Trophoblast cell (in vitro differentiated cells and primary cell): ENCODE measurements at regions not wholly inside any gene's neighbourhood (a gene's known extent, or its start where the extent isn't known, plus 50 kb on each side); places are given as distances from the start of the nearest gene placed in this dataset.

Experiments used
- DNase-seq, 2 donors: peaks; one replicate each; pipeline ENCODE4 v3.0.0-alpha.2; 2016
- H2AFZ ChIP-seq: 2 replicates; pipeline ENCODE4 v1.6.1; 2013; ENCODE audit warnings: low read length, moderate library complexity, mild to moderate bottlenecking; ENCODE audit not compliant: insufficient read depth, poor library complexity
- H2AK5ac ChIP-seq: 2 replicates; pipeline ENCODE4 v1.6.1; 2013; ENCODE audit warnings: mild to moderate bottlenecking, low read length
- H2BK120ac ChIP-seq: 2 replicates; pipeline ENCODE4 v1.6.1; 2013; ENCODE audit warnings: low read length, mild to moderate bottlenecking, moderate library complexity; ENCODE audit not compliant: insufficient read depth, poor library complexity
- H2BK12ac ChIP-seq: 2 replicates; pipeline ENCODE4 v1.6.1; 2013; ENCODE audit warnings: mild to moderate bottlenecking, low read length, moderate library complexity
- H2BK5ac ChIP-seq: 2 replicates; pipeline ENCODE4 v1.6.1; 2013; ENCODE audit warnings: low read length, low read depth, moderate library complexity, mild to moderate bottlenecking; ENCODE audit not compliant: poor library complexity
- H3K14ac ChIP-seq: 2 replicates; pipeline ENCODE4 v1.6.1; 2013; ENCODE audit warnings: mild to moderate bottlenecking, low read length
- H3K18ac ChIP-seq: 2 replicates; pipeline ENCODE4 v1.6.1; 2013; ENCODE audit warnings: mild to moderate bottlenecking, low read length
- H3K23ac ChIP-seq: 2 replicates; pipeline ENCODE4 v1.6.1; 2013; ENCODE audit warnings: low read length
- H3K27ac ChIP-seq: 2 replicates; pipeline ENCODE4 v1.5.1; 2013; ENCODE audit warnings: low read depth, mild to moderate bottlenecking, inconsistent platforms, low read length, moderate library complexity
- H3K27me3 ChIP-seq: 2 replicates; pipeline ENCODE4 v1.6.1; 2013; ENCODE audit warnings: inconsistent platforms, mild to moderate bottlenecking, low read length, moderate library complexity; ENCODE audit not compliant: insufficient read depth
- H3K36me3 ChIP-seq, 2 experiments: 1 replicate in 1 of 2; 2 replicates in 1 of 2; pipeline ENCODE4 v1.6.1; 2013; ENCODE audit warnings: low read length in 2 of 2, mild to moderate bottlenecking in 2 of 2, moderate library complexity in 1 of 2; ENCODE audit not compliant: insufficient read depth in 2 of 2, control insufficient read depth in 1 of 2
- H3K4ac ChIP-seq: 2 replicates; pipeline ENCODE4 v1.6.1; 2013; ENCODE audit warnings: low read depth, mild to moderate bottlenecking, low read length, moderate library complexity
- H3K4me1 ChIP-seq, 2 experiments: 1 replicate in 1 of 2; 2 replicates in 1 of 2; pipeline ENCODE4 v1.6.1; 2013; ENCODE audit warnings: low read length in 2 of 2, mild to moderate bottlenecking in 2 of 2, moderate library complexity in 1 of 2; ENCODE audit not compliant: insufficient read depth in 2 of 2, control insufficient read depth in 1 of 2
- H3K4me2 ChIP-seq: 2 replicates; pipeline ENCODE4 v1.6.1; 2013; ENCODE audit warnings: inconsistent platforms, mild to moderate bottlenecking, low read length, moderate library complexity
- H3K4me3 ChIP-seq: 2 replicates; pipeline ENCODE4 v1.5.1; 2013; ENCODE audit warnings: mild to moderate bottlenecking, low read depth, low read length, inconsistent platforms
- H3K79me1 ChIP-seq: one replicate; pipeline ENCODE4 v1.6.1; 2013; ENCODE audit warnings: low read length
- H3K79me2 ChIP-seq: 2 replicates; pipeline ENCODE4 v1.6.1; 2013; ENCODE audit warnings: low read length, mild to moderate bottlenecking; ENCODE audit not compliant: control insufficient read depth, insufficient read depth, poor library complexity
- H3K9ac ChIP-seq: 2 replicates; pipeline ENCODE4 v1.6.1; 2013; ENCODE audit warnings: mild to moderate bottlenecking, low read length
- H3K9me3 ChIP-seq: 2 replicates; pipeline ENCODE4 v1.6.1; 2013; ENCODE audit warnings: low read depth, mild to moderate bottlenecking, control low read depth, inconsistent platforms, low read length; ENCODE audit not compliant: insufficient read depth
- H4K12ac ChIP-seq: 2 replicates; pipeline ENCODE4 v1.6.1; 2013; ENCODE audit warnings: low read depth, mild to moderate bottlenecking, low read length, moderate library complexity
- H4K8ac ChIP-seq: 2 replicates; pipeline ENCODE4 v1.6.1; 2013; ENCODE audit warnings: low read depth, mild to moderate bottlenecking, low read length, moderate library complexity
- H4K91ac ChIP-seq: one replicate; pipeline ENCODE4 v1.6.1; 2013; ENCODE audit warnings: low read depth, mild to moderate bottlenecking, low read length, moderate library complexity
- WGBS: extraction: QIAGEN DNeasy Blood & Tissue Kit; methylation state at CpG from one replicate; pipeline ENCODE4 v1.1.7; 2013; ENCODE audit warnings: missing lambda C conversion rate; ENCODE audit not compliant: insufficient read length, insufficient coverage; ENCODE audit errors: extremely low coverage; 5-methylcytosine and 5-hydroxymethylcytosine counted together

DNA sequence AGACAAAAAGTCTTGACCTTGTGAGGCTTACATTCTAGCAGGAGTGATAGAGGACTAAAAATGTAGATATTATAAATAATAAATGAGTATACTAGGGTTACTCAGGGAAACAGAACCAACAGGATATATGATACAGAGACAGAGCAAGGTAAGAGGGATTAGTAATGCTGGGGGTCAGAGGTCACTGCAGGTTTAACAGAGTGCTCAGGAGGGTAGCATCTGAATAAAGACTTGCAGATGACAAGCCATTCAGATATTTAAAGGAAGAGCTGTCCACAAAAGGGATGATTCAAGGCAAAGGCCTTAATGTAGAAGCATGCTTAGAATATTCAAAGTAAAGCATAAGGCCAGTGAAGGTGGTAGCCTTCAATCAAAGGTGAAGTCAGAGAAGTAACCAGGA is 65.6 kb upstream of the SEMA6A start:
- DNase-seq = no peak
- no peak overlapping the region for H3K4me2 ChIP-seq
- H3K9ac ChIP-seq = no peak overlapping the region
- H2BK120ac ChIP-seq = no peak overlapping the region
- H3K79me1 ChIP-seq = peaks cover 2% of the 10 kb centered on the region
- H3K4ac ChIP-seq = no peak overlapping the region
- H2AFZ ChIP-seq = no peak overlapping the region
- no peaks in the 10 kb centered on the region for H3K79me2 ChIP-seq
- no peak overlapping the region for H2BK5ac ChIP-seq
- no peak overlapping the region for H2AK5ac ChIP-seq
- H3K36me3 ChIP-seq = no peaks in the 10 kb centered on the region
- peaks cover 0 to 3% of the 10 kb centered on the region in 2 experiments for H3K4me1 ChIP-seq
- H4K91ac ChIP-seq = no peak overlapping the region
- H4K8ac ChIP-seq = no peak overlapping the region
- no peak overlapping the region for H3K4me3 ChIP-seq
- no peak overlapping the region for H3K27ac ChIP-seq
- H3K23ac ChIP-seq = no peak overlapping the region
- no peak overlapping the region for H4K12ac ChIP-seq
- H3K14ac ChIP-seq = no peak overlapping the region
- no peaks in the 10 kb centered on the region for H3K27me3 ChIP-seq
- H2BK12ac ChIP-seq = no peak overlapping the region
- no peak overlapping the region for H3K18ac ChIP-seq
- no peaks in the 10 kb centered on the region for H3K9me3 ChIP-seq

DNA sequence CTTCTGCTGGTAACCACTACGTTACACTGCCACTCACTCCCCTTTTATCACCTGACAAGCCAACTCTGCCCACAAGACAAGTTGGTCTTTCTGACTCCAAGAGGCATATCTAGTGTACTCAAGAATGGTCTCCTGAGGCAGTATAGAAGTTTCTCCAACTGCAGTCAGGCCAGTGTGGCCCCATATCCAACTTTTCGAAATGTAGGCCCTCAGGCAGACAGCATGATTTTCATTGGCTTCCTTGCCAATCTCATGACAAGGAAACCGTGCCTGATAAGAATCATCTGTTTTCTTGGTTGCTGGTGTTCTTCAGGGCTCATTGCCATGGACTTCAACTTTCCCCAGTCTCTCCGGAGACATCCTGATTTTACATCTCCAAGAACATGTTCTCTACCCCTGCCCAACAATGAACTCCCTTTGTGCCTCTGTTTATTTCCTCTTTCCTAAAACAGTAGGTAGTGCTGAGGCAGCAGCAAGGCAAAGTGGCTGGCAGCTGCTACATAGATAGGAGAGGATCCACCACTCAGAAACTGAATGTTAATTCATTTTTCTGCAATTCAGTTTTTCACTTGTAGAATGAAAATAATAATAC is 62.6 kb upstream of the SEMA6A start:
- H3K23ac ChIP-seq = no peak overlapping the region
- no peak overlapping the region for H2BK120ac ChIP-seq
- H3K14ac ChIP-seq = no peak overlapping the region
- H2AFZ ChIP-seq = no peak overlapping the region
- H2BK12ac ChIP-seq = no peak overlapping the region
- H3K9me3 ChIP-seq = no peaks in the 10 kb centered on the region
- no peaks in the 10 kb centered on the region for H3K79me2 ChIP-seq
- no peaks in the 10 kb centered on the region for H3K36me3 ChIP-seq
- no peak overlapping the region for H3K4me2 ChIP-seq
- H3K18ac ChIP-seq = no peak overlapping the region
- DNase-seq = no peak
- no peak overlapping the region for H3K4ac ChIP-seq
- peaks cover 0 to 3% of the 10 kb centered on the region in 2 experiments for H3K4me1 ChIP-seq
- H2BK5ac ChIP-seq = no peak overlapping the region
- no peaks in the 10 kb centered on the region for H3K79me1 ChIP-seq
- H2AK5ac ChIP-seq = no peak overlapping the region
- H4K12ac ChIP-seq = no peak overlapping the region
- no peak overlapping the region for H4K8ac ChIP-seq
- no CpG with 5 or more reads among the region's 4 CpGs for WGBS
- no peak overlapping the region for H3K9ac ChIP-seq
- no peak overlapping the region for H4K91ac ChIP-seq
- no peak overlapping the region for H3K27ac ChIP-seq
- no peak overlapping the region for H3K4me3 ChIP-seq
- H3K27me3 ChIP-seq = no peaks in the 10 kb centered on the region

DNA sequence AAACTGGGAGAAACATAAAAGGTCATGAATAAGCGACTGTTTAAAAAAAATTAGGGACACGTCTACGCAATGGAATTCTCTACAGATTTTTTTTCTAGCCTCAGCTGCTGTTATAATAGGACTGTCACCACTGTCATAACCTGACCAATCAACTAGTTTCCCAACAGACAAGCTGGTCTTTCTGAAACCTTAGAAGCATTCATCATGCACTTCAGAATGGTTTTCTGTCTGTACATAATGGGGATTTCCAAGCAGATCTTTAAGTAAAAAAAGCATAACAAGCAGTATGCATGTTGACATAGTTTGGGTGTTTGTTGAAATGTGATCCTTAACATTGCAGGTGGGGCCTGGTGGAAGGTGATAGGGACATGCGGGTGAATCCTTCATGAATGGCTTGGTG is 58.3 kb upstream of the SEMA6A start:
- Histone ChIP-seq H3K36me3 (no peaks in the 10 kb centered on the region), H3K79me2 (no peaks in the 10 kb centered on the region), H4K91ac (no peak overlapping the region), H3K9me3 (no peaks in the 10 kb centered on the region), H3K27me3 (no peaks in the 10 kb centered on the region), H3K9ac (no peak overlapping the region), H3K27ac (no peak overlapping the region), H2BK5ac (no peak overlapping the region), H3K79me1 (no peaks in the 10 kb centered on the region), H3K4me2 (no peak overlapping the region), H3K14ac (no peak overlapping the region), H2BK12ac (no peak overlapping the region), H3K4me1 (peaks cover 0 to 3% of the 10 kb centered on the region in 2 experiments), H3K18ac (no peak overlapping the region), H3K23ac (no peak overlapping the region), H3K4me3 (no peak overlapping the region), H2BK120ac (no peak overlapping the region), H3K4ac (no peak overlapping the region), H2AFZ (no peak overlapping the region), H4K8ac (no peak overlapping the region), H2AK5ac (no peak overlapping the region), H4K12ac (no peak overlapping the region)
- DNase-seq = peak; percentile 10 to 78
- WGBS = no CpG with 5 or more reads among the region's 4 CpGs

DNA sequence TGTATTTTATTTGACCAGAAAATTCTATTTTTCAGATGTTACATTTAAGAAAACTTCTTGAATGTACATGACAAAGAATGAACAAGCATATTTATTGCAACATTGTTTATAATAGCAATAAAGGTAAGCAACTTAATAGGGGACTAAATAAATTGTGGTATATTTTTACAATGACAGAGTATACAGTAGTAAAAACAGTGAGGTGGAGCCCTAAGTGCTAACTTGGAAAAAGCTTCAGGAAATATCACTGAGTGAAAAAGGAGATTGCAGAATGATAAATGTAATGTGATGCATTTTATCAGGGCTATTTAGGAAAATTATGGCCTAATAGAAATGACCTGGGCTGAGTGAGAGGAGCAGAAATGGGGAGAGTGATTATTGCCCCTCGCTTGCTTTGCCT is 56.5 kb upstream of the SEMA6A start:
- Histone ChIP-seq H3K79me1 (no peaks in the 10 kb centered on the region), H4K12ac (no peak overlapping the region)
- no peak for DNase-seq

More for the DNA sequence above, 56.5 kb upstream of the SEMA6A start:
- H3K4me3 ChIP-seq = no peak overlapping the region
- H3K4me2 ChIP-seq = no peak overlapping the region
- no peak overlapping the region for H2BK5ac ChIP-seq
- no peak overlapping the region for H3K18ac ChIP-seq
- no peak overlapping the region for H3K9ac ChIP-seq
- H2AK5ac ChIP-seq = no peak overlapping the region
- no peak overlapping the region for H4K8ac ChIP-seq
- no peak overlapping the region for H2BK120ac ChIP-seq
- H3K14ac ChIP-seq = no peak overlapping the region
- H3K9me3 ChIP-seq = no peaks in the 10 kb centered on the region
- H2AFZ ChIP-seq = no peak overlapping the region
- H3K4me1 ChIP-seq = no peaks in the 10 kb centered on the region
- H3K36me3 ChIP-seq = no peaks in the 10 kb centered on the region
- H3K79me2 ChIP-seq = no peaks in the 10 kb centered on the region
- H3K4ac ChIP-seq = no peak overlapping the region
- H3K27ac ChIP-seq = no peak overlapping the region
- H2BK12ac ChIP-seq = no peak overlapping the region
- WGBS = no CpG with 5 or more reads among the region's 1 CpG
- no peak overlapping the region for H3K23ac ChIP-seq
- no peaks in the 10 kb centered on the region for H3K27me3 ChIP-seq
- H4K91ac ChIP-seq = no peak overlapping the region
